ENCODE measurements at regions not wholly inside any gene's neighbourhood (a gene's known extent, or its start where the extent isn't known, plus 50 kb on each side); places are given as distances from the start of the nearest gene placed in this dataset.

DNA sequence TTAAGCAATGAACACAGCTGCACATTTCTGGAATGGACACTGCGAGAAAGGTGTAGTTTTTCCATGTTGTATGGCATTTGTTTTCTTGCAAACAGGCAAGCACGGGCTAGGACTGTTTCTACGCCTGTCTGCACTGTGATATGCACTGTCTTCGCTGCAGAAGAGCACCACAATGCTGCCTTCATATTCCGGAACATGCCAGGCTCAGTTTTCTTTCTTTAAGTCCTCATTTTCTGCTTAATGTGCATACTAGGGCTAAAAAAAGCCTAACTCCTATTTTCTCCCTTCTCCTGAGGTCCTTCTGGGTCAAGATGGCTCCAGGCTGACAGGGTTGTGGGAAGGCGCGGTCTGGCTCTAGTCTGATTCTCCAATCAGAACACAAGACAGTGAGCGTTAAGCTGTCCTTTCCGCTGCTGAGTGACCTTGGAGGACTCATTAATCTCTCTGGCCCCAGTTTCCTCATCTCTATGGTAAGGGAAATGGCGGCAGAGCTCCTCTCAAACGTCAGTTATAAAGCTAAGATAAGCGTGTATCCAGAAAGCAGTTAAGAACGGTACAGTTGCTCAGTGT, 379.9 kb downstream of the C6orf118 start:
- no peak for TF ChIP-seq FOXM1 (IDR thresholded peaks at IDR 0.05; ENCODE audit: borderline replicate concordance)
- no peak for TF ChIP-seq SUZ12 (IDR thresholded peaks at IDR 0.05)

Data from HEK293T (cell line).